Loucy (cell line): ENCODE measurements at regions not wholly inside any gene's neighbourhood (a gene's known extent, or its start where the extent isn't known, plus 50 kb on each side); places are given as distances from the start of the nearest gene placed in this dataset.

Experiments
- CTCF ChIP-seq: fragments of 200-600 bp; sonication (generic); conservative IDR thresholded peaks from 2 replicates; pipeline ENCODE4 v1.5.1; 2014; ENCODE audit warnings: mild to moderate bottlenecking, antibody characterized with exemption, low read length
- EZH2phosphoT487 ChIP-seq: fragments of 200-600 bp; IDR thresholded peaks from 2 replicates; pipeline ENCODE4 v1.6.1; 2018; ENCODE audit warnings: antibody characterized with exemption, mild to moderate bottlenecking, moderate library complexity, borderline replicate concordance

GRCh38 chr3:83140983-83141382, 1379.5 kb upstream of the GBE1 start:
- TF ChIP-seq CTCF: no peak
- TF ChIP-seq EZH2phosphoT487: no peak
